ENCODE measurements at regions not wholly inside any gene's neighbourhood (a gene's known extent, or its start where the extent isn't known, plus 50 kb on each side); places are given as distances from the start of the nearest gene placed in this dataset.
"Not testable (repeated sequence)": the region's sequence is repeated elsewhere in the genome, so short reads cannot be mapped to it uniquely, and the experiment has no call there.

- DNase-seq (ENCODE audit: low spot score) (no peak), ATAC-seq (ENCODE audit: low FRiP score) (no peak)
- TF ChIP-seq CTCF (IDR thresholded peaks at IDR 0.05): no peak
Measured at GRCh38 chr20:30284281-30284905, 973.1 kb upstream of the DEFB115 start.

GRCh38 chr20:30285677-30286076, 971.8 kb upstream of the DEFB115 start:
- TF ChIP-seq CTCF (IDR thresholded peaks at IDR 0.05): no peak
- ATAC-seq (ENCODE audit: low FRiP score) (no peak), DNase-seq (ENCODE audit: low spot score) (no peak)

GRCh38 chr20:30286157-30286556, 971.3 kb upstream of the DEFB115 start:
- TF ChIP-seq CTCF (IDR thresholded peaks at IDR 0.05): no peak
- ATAC-seq (ENCODE audit: low FRiP score) (no peak), DNase-seq (ENCODE audit: low spot score) (no peak)

- ATAC-seq (ENCODE audit: low FRiP score); DNase-seq (ENCODE audit: low spot score): not testable (repeated sequence)
Measured at GRCh38 chr20:30287459-30287858, 970.0 kb upstream of the DEFB115 start.

GRCh38 chr20:30288346-30288745, 969.1 kb upstream of the DEFB115 start:
- DNase-seq (ENCODE audit: low spot score) (no peak), ATAC-seq (ENCODE audit: low FRiP score) (no peak)
- TF ChIP-seq CTCF (IDR thresholded peaks at IDR 0.05): no peak

GRCh38 chr20:30289049-30289448, 968.4 kb upstream of the DEFB115 start:
- not testable (repeated sequence) for ATAC-seq (ENCODE audit: low FRiP score); DNase-seq (ENCODE audit: low spot score)

- not testable (repeated sequence) for ATAC-seq (ENCODE audit: low FRiP score); DNase-seq (ENCODE audit: low spot score)
Measured at GRCh38 chr20:30289711-30290141, 967.7 kb upstream of the DEFB115 start.

GRCh38 chr20:30290361-30291063, 967.0 kb upstream of the DEFB115 start:
- not testable (repeated sequence) for DNase-seq (ENCODE audit: low spot score); ATAC-seq (ENCODE audit: low FRiP score)

- not testable (repeated sequence) for DNase-seq (ENCODE audit: low spot score); ATAC-seq (ENCODE audit: low FRiP score)
Measured at GRCh38 chr20:30291064-30291379, 966.4 kb upstream of the DEFB115 start.

GRCh38 chr20:30291686-30292085, 965.8 kb upstream of the DEFB115 start:
- ATAC-seq (ENCODE audit: low FRiP score); DNase-seq (ENCODE audit: low spot score): not testable (repeated sequence)

- DNase-seq (ENCODE audit: low spot score): not testable (repeated sequence)
Measured at GRCh38 chr20:30295396-30295795, 962.1 kb upstream of the DEFB115 start.

GRCh38 chr20:30295967-30296366, 961.5 kb upstream of the DEFB115 start:
- not testable (repeated sequence) for ATAC-seq (ENCODE audit: low FRiP score); DNase-seq (ENCODE audit: low spot score)

More at GRCh38 chr20:30295396-30295795, 962.1 kb upstream of the DEFB115 start:
- ATAC-seq (ENCODE audit: low FRiP score): not testable (repeated sequence)

- not testable (repeated sequence) for ATAC-seq (ENCODE audit: low FRiP score); DNase-seq (ENCODE audit: low spot score)
Measured at GRCh38 chr20:30297878-30298595, 959.4 kb upstream of the DEFB115 start.

- not testable (repeated sequence) for DNase-seq (ENCODE audit: low spot score); ATAC-seq (ENCODE audit: low FRiP score)
Measured at GRCh38 chr20:30300220-30300642, 957.2 kb upstream of the DEFB115 start.

Data from omental fat pad (tissue), 3 donors.